NB4 (cell line): ENCODE measurements at regions not wholly inside any gene's neighbourhood (a gene's known extent, or its start where the extent isn't known, plus 50 kb on each side); places are given as distances from the start of the nearest gene placed in this dataset.

ENCODE experiments used
- CTCF ChIP-seq: IDR thresholded peaks from one replicate; pipeline ENCODE4 v1.5.1; 2012; ENCODE audit warnings: low read depth, low read length
- POLR2A ChIP-seq: IDR thresholded peaks from 2 replicates; pipeline ENCODE4 v1.6.1; 2011; ENCODE audit warnings: mild to moderate bottlenecking; ENCODE audit not compliant: insufficient read length; ENCODE audit errors: extremely low read depth

- TF ChIP-seq CTCF, result no peak
- TF ChIP-seq POLR2A, result no peak
These were observed 69.3 kb downstream of the NHLRC3 start for GRCh38 chr13:39107561-39107960.
